GM06990 (cell line): ENCODE measurements at regions not wholly inside any gene's neighbourhood (a gene's known extent, or its start where the extent isn't known, plus 50 kb on each side); places are given as distances from the start of the nearest gene placed in this dataset.

Experiments used
- DNase-seq: peaks from one replicate; pipeline ENCODE4 v3.0.0-alpha.2; 2011; ENCODE audit not compliant: insufficient read length; ENCODE audit errors: extremely low read depth
- H3K27me3 ChIP-seq: replicated peaks from 2 replicates; pipeline ENCODE4 v1.6.0; 2011; ENCODE audit warnings: low read length; ENCODE audit not compliant: control insufficient read depth, insufficient read depth
- H3K36me3 ChIP-seq: 2 replicates; pipeline ENCODE4 v1.5.1; 2011; ENCODE audit warnings: low read length; ENCODE audit not compliant: control insufficient read depth, insufficient read depth
- H3K4me3 ChIP-seq: replicated peaks from 2 replicates; pipeline ENCODE4 v1.5.1; 2011; ENCODE audit warnings: low read depth, mild to moderate bottlenecking, control low read depth, low read length
- CTCF ChIP-seq: IDR thresholded peaks from 2 replicates; pipeline ENCODE4 v1.5.1; 2011; ENCODE audit warnings: low read length, control low read depth, mild to moderate bottlenecking, inconsistent platforms; ENCODE audit not compliant: insufficient read depth, poor library complexity, severe bottlenecking

- TF ChIP-seq CTCF: no peak
- no peak for DNase-seq
- Histone ChIP-seq H3K27me3 (no peaks in the 10 kb centered on the region), H3K4me3 (no peak overlapping the region), H3K36me3 (no peaks in the 10 kb centered on the region)
Observed at GRCh38 chr6:153938876-153939275, 100.2 kb upstream of the OPRM1 start.

GRCh38 chr6:153931431-153931830 is 107.6 kb upstream of the OPRM1 start:
- DNase-seq: no peak
- no peak overlapping the region for H3K4me3 ChIP-seq
- H3K36me3 ChIP-seq: no peaks in the 10 kb centered on the region
- no peaks in the 10 kb centered on the region for H3K27me3 ChIP-seq
- no peak for TF ChIP-seq CTCF

- H3K27me3 ChIP-seq: no peaks in the 10 kb centered on the region
- DNase-seq: no peak
- no peaks in the 10 kb centered on the region for H3K36me3 ChIP-seq
- H3K4me3 ChIP-seq: no peak overlapping the region
- TF ChIP-seq CTCF: no peak
Observed at GRCh38 chr6:153927867-153928266, 111.2 kb upstream of the OPRM1 start.

GRCh38 chr6:153898360-153899059 is 140.5 kb upstream of the OPRM1 start:
- no peak for DNase-seq
- no peak overlapping the region for H3K4me3 ChIP-seq
- H3K36me3 ChIP-seq: no peaks in the 10 kb centered on the region
- no peaks in the 10 kb centered on the region for H3K27me3 ChIP-seq
- TF ChIP-seq CTCF: no peak

GRCh38 chr6:153882411-153882810 is 156.6 kb upstream of the OPRM1 start:
- no peaks in the 10 kb centered on the region for H3K27me3 ChIP-seq
- H3K4me3 ChIP-seq: no peak overlapping the region
- DNase-seq: no peak
- no peaks in the 10 kb centered on the region for H3K36me3 ChIP-seq
- TF ChIP-seq CTCF: no peak

GRCh38 chr6:153873541-153873940 is 165.5 kb upstream of the OPRM1 start:
- no peak for TF ChIP-seq CTCF
- no peak for DNase-seq

More at GRCh38 chr6:153873541-153873940, 165.5 kb upstream of the OPRM1 start:
- Histone ChIP-seq H3K4me3 (no peak overlapping the region), H3K36me3 (no peaks in the 10 kb centered on the region), H3K27me3 (no peaks in the 10 kb centered on the region)
